DND-41 (cell line): ENCODE measurements at regions not wholly inside any gene's neighbourhood (a gene's known extent, or its start where the extent isn't known, plus 50 kb on each side); places are given as distances from the start of the nearest gene placed in this dataset.

Experiments used
- CTCF ChIP-seq: IDR thresholded peaks from 2 replicates; pipeline ENCODE4 v1.5.1; 2012; ENCODE audit warnings: borderline replicate concordance, low read length, moderate library complexity, mild to moderate bottlenecking; ENCODE audit not compliant: poor library complexity, severe bottlenecking; ENCODE audit errors: extremely low read depth
- EZH2 ChIP-seq: IDR thresholded peaks from 3 replicates; pipeline ENCODE4 v1.6.1; 2012; ENCODE audit warnings: borderline replicate concordance, low read depth, mild to moderate bottlenecking, moderate library complexity, low read length, inconsistent platforms; ENCODE audit not compliant: severe bottlenecking

GRCh38 chr5:173707392-173707791, 90.9 kb upstream of the BOD1 start:
- TF ChIP-seq CTCF (peak; percentile 6), EZH2 (no peak)
